ENCODE measurements at regions not wholly inside any gene's neighbourhood (a gene's known extent, or its start where the extent isn't known, plus 50 kb on each side); places are given as distances from the start of the nearest gene placed in this dataset.

DNA sequence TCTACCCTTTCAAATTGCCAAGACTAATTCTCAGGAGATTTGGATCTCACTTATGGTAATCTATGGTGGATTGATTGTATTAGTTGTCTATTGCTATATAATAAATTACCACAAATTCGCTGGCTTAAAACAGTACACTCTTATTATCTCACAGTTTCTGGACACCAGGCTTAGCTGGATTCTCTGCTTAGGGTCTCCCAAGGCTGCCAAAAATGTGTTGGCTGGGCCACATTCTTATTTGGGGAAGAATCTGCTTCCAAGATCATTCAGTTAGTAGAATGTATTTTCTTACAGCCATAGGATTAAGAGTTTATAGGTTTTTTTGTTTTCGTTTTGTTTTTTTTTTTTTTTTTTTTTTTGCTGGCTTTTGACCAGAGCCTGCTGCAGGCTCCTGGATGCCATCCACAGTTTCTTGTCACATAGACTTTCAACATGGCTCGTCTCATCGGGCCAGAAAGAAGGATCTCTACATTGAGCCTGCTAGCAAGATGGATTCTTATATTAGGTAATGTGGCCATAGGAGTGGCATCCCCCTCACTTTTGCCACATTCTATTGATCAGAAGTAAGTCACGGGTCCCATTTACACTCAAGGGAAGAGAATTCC, 415.3 kb downstream of the KIF2B start:
- ChIA-PET POLR2A (no interaction called here), CTCF (no interaction called here)
- no peak for DNase-seq (ENCODE audit: extremely low spot score)
- TF ChIP-seq, protein P1, sequence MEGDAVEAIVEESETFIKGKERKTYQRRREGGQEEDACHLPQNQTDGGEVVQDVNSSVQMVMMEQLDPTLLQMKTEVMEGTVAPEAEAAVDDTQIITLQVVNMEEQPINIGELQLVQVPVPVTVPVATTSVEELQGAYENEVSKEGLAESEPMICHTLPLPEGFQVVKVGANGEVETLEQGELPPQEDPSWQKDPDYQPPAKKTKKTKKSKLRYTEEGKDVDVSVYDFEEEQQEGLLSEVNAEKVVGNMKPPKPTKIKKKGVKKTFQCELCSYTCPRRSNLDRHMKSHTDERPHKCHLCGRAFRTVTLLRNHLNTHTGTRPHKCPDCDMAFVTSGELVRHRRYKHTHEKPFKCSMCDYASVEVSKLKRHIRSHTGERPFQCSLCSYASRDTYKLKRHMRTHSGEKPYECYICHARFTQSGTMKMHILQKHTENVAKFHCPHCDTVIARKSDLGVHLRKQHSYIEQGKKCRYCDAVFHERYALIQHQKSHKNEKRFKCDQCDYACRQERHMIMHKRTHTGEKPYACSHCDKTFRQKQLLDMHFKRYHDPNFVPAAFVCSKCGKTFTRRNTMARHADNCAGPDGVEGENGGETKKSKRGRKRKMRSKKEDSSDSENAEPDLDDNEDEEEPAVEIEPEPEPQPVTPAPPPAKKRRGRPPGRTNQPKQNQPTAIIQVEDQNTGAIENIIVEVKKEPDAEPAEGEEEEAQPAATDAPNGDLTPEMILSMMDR (IDR thresholded peaks at IDR 0.05; ENCODE audit: control extremely low read depth, extremely low read depth, low read depth, missing control alignments), result no peak

DNA sequence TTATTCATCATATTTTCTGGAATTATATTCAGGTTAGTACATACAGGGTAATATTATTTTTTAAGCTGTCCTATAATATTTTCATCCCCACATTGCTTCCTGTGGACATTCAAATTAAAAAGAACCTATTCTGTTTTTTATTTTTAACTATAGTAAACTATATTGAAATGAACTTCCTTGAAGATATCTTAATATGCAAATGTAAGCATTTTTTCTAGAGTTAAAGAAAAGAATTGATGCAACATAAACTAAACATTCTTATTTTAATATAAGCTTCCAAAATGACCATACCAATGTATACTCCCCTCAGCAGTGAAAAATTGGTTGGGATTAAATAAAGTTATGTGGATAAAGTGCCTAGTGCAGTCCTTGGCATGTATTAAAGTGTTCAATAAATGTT, 416.6 kb downstream of the KIF2B start:
- ChIA-PET POLR2A (no interaction called here), CTCF (no interaction called here)
- DNase-seq (ENCODE audit: extremely low spot score), result no peak
- TF ChIP-seq, protein P1 (IDR thresholded peaks at IDR 0.05; ENCODE audit: control extremely low read depth, extremely low read depth, low read depth, missing control alignments), result no peak

DNA sequence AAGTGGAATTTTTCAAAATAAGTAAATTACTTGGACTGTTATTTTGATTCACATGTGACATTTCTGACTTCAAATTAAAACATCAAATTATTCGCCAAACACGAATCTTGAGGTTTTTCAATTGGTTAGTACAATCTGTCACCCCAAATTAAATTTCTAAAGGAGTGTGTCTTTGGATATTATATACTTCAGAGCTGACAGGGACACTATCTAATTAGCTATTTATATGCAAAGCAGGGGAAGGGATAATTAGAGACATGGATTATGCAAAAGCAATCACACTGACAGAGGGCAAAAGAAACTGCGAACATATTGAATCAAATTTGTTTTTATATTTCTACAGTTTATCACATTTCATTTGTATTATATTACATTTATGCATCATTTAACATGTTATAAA, 433.0 kb downstream of the KIF2B start:
- no peak for DNase-seq (ENCODE audit: extremely low spot score)
- ChIA-PET CTCF (no interaction called here), POLR2A (no interaction called here)
- TF ChIP-seq, protein P1 (IDR thresholded peaks at IDR 0.05; ENCODE audit: control extremely low read depth, extremely low read depth, low read depth, missing control alignments), result no peak

DNA sequence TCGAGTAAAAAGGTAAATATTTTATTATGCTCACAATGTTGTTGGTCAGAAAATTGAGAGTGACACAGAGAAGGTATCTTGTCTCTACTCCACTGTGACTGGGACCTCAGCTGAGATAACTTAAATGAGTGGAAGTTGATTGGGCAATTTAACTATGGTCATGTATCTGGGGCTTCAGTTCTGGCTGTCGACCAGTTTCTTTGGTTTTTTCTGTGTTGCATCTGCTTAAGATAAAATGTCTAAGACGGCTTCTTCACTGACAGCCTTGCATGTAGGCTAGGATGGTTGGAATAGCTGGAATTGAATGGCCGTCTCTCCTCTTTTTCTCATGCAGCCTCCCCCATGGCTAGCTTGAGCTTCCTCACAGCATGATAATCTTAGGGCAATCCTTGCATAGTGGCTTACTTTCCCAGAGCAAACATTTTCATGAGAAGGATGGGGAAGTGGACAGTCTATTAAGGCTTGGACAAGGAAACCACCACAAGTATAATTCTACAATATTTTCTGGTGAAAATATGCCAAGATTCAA, 433.7 kb downstream of the KIF2B start:
- no peak for DNase-seq (ENCODE audit: extremely low spot score)
- ChIA-PET POLR2A (no interaction called here), CTCF (no interaction called here)
- TF ChIP-seq, protein P1 (IDR thresholded peaks at IDR 0.05; ENCODE audit: control extremely low read depth, extremely low read depth, low read depth, missing control alignments), result no peak

DNA sequence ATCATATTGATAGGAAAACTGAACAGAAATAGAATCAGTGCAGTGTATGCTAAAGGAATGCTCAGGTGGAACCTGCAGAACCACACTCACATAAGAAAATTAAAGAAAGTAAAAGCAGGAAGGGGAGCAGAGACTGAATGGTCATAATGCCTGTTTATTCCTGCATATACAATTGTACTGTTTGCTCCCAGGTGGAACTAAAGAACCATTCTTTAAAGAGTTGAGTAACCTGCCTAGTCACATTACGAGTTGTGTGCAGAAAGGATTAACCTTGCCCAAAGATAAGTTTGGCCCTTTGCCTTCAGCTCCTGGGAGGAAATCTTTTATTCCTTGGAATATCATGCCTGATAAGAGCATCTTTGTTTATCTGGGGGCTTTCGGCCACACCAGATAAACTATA, 434.7 kb downstream of the KIF2B start:
- TF ChIP-seq, protein P1 (IDR thresholded peaks at IDR 0.05; ENCODE audit: control extremely low read depth, extremely low read depth, low read depth, missing control alignments), result no peak
- ChIA-PET CTCF (no interaction called here), POLR2A (no interaction called here)
- DNase-seq (ENCODE audit: extremely low spot score), result no peak

DNA sequence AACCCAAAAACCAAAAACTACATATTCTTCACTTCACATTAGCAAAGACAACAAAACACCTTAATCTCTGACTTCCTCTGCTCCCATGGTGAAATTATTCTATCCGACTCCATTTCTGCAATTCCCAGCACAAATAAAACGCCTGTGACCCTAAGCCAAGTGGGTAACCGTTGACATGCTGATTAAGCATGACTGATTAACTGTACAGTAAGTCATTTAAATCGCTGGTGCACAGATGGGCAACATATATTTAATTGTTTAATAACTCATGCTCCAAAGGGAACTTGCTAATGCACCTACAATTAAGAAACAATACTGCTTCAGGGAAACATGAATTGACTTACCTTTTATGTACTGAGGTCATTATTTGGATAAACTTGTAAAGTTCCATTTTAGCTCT, 436.7 kb downstream of the KIF2B start:
- TF ChIP-seq, protein P1 (IDR thresholded peaks at IDR 0.05; ENCODE audit: control extremely low read depth, extremely low read depth, low read depth, missing control alignments), result no peak
- POLR2A ChIA-PET, result no interaction called here
- DNase-seq (ENCODE audit: extremely low spot score), result no peak
- CTCF ChIA-PET, result interaction anchor here (1.0 kb wide), 1 partner anchor 8 kb away, joined by 3 read pairs; no protein-coding TSS in a partner anchor

Data from GM10248 (cell line).